ENCODE measurements at regions not wholly inside any gene's neighbourhood (a gene's known extent, or its start where the extent isn't known, plus 50 kb on each side); places are given as distances from the start of the nearest gene placed in this dataset.

DNA sequence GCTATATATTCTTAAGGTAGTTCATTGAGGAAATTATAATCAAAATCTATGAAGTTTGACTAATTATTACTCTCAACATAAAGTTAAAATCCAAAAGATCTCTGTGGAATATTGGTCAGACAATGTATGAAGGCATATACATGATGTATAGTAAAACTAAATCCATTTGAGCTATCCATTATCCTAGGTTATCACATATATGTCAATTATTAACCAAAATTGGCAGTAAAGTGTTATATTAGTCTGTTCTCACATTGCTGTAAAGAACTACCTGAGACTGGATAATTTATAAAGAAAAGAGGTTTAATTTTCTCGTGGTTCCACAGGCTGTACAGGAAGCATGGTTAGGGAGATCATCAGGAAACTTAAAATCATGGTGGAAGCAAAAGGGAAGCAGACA, 511.7 kb upstream of the SGCD start (continued):
- TF ChIP-seq GABPA (IDR thresholded peaks at IDR 0.05; ENCODE audit: borderline replicate concordance, insufficient read depth, low read length) (no peak), PHF8 (conservative IDR thresholded peaks at IDR 0.05; ENCODE audit: low read depth, low read length) (no peak)
- TF ChIP-seq, protein P1, sequence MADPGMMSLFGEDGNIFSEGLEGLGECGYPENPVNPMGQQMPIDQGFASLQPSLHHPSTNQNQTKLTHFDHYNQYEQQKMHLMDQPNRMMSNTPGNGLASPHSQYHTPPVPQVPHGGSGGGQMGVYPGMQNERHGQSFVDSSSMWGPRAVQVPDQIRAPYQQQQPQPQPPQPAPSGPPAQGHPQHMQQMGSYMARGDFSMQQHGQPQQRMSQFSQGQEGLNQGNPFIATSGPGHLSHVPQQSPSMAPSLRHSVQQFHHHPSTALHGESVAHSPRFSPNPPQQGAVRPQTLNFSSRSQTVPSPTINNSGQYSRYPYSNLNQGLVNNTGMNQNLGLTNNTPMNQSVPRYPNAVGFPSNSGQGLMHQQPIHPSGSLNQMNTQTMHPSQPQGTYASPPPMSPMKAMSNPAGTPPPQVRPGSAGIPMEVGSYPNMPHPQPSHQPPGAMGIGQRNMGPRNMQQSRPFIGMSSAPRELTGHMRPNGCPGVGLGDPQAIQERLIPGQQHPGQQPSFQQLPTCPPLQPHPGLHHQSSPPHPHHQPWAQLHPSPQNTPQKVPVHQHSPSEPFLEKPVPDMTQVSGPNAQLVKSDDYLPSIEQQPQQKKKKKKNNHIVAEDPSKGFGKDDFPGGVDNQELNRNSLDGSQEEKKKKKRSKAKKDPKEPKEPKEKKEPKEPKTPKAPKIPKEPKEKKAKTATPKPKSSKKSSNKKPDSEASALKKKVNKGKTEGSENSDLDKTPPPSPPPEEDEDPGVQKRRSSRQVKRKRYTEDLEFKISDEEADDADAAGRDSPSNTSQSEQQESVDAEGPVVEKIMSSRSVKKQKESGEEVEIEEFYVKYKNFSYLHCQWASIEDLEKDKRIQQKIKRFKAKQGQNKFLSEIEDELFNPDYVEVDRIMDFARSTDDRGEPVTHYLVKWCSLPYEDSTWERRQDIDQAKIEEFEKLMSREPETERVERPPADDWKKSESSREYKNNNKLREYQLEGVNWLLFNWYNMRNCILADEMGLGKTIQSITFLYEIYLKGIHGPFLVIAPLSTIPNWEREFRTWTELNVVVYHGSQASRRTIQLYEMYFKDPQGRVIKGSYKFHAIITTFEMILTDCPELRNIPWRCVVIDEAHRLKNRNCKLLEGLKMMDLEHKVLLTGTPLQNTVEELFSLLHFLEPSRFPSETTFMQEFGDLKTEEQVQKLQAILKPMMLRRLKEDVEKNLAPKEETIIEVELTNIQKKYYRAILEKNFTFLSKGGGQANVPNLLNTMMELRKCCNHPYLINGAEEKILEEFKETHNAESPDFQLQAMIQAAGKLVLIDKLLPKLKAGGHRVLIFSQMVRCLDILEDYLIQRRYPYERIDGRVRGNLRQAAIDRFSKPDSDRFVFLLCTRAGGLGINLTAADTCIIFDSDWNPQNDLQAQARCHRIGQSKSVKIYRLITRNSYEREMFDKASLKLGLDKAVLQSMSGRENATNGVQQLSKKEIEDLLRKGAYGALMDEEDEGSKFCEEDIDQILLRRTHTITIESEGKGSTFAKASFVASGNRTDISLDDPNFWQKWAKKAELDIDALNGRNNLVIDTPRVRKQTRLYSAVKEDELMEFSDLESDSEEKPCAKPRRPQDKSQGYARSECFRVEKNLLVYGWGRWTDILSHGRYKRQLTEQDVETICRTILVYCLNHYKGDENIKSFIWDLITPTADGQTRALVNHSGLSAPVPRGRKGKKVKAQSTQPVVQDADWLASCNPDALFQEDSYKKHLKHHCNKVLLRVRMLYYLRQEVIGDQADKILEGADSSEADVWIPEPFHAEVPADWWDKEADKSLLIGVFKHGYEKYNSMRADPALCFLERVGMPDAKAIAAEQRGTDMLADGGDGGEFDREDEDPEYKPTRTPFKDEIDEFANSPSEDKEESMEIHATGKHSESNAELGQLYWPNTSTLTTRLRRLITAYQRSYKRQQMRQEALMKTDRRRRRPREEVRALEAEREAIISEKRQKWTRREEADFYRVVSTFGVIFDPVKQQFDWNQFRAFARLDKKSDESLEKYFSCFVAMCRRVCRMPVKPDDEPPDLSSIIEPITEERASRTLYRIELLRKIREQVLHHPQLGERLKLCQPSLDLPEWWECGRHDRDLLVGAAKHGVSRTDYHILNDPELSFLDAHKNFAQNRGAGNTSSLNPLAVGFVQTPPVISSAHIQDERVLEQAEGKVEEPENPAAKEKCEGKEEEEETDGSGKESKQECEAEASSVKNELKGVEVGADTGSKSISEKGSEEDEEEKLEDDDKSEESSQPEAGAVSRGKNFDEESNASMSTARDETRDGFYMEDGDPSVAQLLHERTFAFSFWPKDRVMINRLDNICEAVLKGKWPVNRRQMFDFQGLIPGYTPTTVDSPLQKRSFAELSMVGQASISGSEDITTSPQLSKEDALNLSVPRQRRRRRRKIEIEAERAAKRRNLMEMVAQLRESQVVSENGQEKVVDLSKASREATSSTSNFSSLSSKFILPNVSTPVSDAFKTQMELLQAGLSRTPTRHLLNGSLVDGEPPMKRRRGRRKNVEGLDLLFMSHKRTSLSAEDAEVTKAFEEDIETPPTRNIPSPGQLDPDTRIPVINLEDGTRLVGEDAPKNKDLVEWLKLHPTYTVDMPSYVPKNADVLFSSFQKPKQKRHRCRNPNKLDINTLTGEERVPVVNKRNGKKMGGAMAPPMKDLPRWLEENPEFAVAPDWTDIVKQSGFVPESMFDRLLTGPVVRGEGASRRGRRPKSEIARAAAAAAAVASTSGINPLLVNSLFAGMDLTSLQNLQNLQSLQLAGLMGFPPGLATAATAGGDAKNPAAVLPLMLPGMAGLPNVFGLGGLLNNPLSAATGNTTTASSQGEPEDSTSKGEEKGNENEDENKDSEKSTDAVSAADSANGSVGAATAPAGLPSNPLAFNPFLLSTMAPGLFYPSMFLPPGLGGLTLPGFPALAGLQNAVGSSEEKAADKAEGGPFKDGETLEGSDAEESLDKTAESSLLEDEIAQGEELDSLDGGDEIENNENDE (IDR thresholded peaks at IDR 0.05; ENCODE audit: insufficient replicate concordance, low read length): no peak

All from H1 (cell line).